GM12891 (cell line): ENCODE measurements at regions not wholly inside any gene's neighbourhood (a gene's known extent, or its start where the extent isn't known, plus 50 kb on each side); places are given as distances from the start of the nearest gene placed in this dataset.

ENCODE experiments used
- PAX5 ChIP-seq: IDR thresholded peaks from 2 replicates; pipeline ENCODE4 v1.6.1; 2011; ENCODE audit warnings: low read length, moderate library complexity, mild to moderate bottlenecking; ENCODE audit not compliant: insufficient read depth, severe bottlenecking
- POLR2A ChIP-seq: IDR thresholded peaks from 2 replicates; pipeline ENCODE4 v1.6.1; 2011; ENCODE audit warnings: low read depth, low read length, control low read depth
- POLR2AphosphoS5 ChIP-seq: IDR thresholded peaks from 2 replicates; pipeline ENCODE4 v1.6.1; 2011; ENCODE audit warnings: low read depth, low read length, control low read depth
- SPI1 ChIP-seq: IDR thresholded peaks from 2 replicates; pipeline ENCODE4 v1.6.1; 2011; ENCODE audit warnings: low read depth, low read length, control low read depth
- TAF1 ChIP-seq: IDR thresholded peaks from 2 replicates; pipeline ENCODE4 v1.6.1; 2011; ENCODE audit warnings: low read depth, low read length, control low read depth

DNA sequence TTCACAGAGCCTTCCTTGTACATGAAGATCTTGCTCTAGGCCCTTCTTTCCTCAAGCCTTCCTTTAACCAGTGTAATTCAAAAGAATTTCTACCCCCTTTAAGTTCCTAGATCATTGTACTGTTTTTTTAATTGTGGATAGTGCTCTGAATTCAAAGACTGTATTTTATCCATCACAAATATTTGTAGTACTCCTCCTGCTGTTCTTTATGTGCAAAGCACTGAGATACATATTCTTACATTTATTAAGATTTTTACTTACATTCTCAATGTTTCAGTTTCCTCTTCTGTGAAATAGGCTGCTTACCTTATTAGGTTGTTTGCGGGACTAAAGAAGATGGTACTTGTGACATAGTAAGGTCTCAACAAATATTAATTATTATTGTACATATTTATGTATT, 168.8 kb upstream of the PDE4B start:
- no peak for TF ChIP-seq POLR2AphosphoS5
- no peak for TF ChIP-seq POLR2A
- TF ChIP-seq SPI1: no peak
- TF ChIP-seq TAF1: no peak
- TF ChIP-seq PAX5: no peak
